ENCODE measurements at regions not wholly inside any gene's neighbourhood (a gene's known extent, or its start where the extent isn't known, plus 50 kb on each side); places are given as distances from the start of the nearest gene placed in this dataset.

DNA sequence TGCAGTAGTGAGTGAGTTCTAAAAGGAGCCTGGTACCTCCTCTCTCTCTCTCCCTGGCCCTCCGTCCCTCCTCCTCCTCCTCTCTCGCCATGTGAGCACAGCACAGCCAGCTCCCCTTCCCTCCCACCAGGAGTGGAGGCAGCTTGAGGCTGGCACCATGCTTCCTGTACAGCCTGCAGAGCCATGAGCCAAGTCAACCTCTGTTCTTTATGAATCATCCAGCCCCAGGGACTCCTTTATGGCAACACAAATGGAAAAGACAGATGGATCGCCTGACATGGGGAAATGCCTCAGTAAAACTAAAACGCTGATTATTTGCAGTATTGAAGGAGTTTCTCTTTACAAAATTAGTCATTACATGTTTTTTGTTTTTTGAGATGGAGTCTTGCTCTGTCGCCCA is 233.7 kb upstream of the ARID1B start:
- Histone ChIP-seq H3K4me3 (ENCODE audit: low read depth in 1 of 2, low read length in 1 of 2) (no peak overlapping the region), H3K27ac (no peak overlapping the region), H3K9me3 (no peaks in the 10 kb centered on the region), H3K36me3 (no peaks in the 10 kb centered on the region), H3K27me3 (no peaks in the 10 kb centered on the region), H3K4me1 (ENCODE audit: control insufficient read depth in 1 of 2, insufficient read depth in 1 of 2, low read depth in 1 of 2, low read length in 1 of 2) (no peaks in the 10 kb centered on the region)
- TF ChIP-seq, protein P1, sequence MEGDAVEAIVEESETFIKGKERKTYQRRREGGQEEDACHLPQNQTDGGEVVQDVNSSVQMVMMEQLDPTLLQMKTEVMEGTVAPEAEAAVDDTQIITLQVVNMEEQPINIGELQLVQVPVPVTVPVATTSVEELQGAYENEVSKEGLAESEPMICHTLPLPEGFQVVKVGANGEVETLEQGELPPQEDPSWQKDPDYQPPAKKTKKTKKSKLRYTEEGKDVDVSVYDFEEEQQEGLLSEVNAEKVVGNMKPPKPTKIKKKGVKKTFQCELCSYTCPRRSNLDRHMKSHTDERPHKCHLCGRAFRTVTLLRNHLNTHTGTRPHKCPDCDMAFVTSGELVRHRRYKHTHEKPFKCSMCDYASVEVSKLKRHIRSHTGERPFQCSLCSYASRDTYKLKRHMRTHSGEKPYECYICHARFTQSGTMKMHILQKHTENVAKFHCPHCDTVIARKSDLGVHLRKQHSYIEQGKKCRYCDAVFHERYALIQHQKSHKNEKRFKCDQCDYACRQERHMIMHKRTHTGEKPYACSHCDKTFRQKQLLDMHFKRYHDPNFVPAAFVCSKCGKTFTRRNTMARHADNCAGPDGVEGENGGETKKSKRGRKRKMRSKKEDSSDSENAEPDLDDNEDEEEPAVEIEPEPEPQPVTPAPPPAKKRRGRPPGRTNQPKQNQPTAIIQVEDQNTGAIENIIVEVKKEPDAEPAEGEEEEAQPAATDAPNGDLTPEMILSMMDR (IDR thresholded peaks at IDR 0.05): no peak

DNA sequence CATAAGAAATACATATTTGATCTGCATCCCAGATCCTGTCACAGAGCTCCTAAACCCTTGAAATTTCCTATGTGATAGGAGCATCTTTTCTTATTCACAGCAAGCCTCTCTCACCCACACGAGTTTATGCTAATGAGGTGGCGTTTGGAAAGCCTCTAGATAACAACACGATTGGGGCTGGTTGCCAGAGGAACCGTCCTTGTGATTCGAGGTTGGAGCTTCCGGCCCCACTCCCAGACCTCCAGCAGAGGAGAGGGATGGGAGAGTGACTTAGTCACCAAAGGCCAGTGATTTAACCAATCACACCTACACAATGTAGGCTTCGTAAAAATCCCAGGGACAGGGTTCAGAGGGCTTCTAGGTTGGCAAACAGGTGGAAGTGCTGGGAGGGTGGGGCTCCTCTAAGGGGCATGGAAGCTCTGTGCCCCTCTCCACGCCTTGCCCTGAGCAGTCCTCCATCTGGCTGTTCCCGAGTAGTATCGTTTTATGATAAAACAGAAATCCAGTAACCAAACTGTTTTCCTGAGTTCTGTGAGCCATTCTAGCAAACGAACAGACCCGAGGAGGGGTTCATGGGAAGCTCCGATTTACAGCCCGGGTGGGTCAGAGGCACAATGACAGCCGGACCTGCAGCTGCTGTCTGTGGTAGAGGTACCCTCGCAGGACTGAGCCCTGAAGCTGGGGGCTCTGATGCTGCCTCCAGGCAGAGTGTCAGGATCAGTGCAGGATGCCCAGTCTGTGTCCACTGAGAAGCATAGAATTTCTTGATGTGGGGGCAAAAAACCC is 238.1 kb upstream of the ARID1B start:
- Histone ChIP-seq H3K4me3 (ENCODE audit: low read depth in 1 of 2, low read length in 1 of 2) (no peak overlapping the region), H3K27me3 (no peaks in the 10 kb centered on the region), H3K9me3 (no peaks in the 10 kb centered on the region), H3K27ac (no peak overlapping the region), H3K4me1 (ENCODE audit: control insufficient read depth in 1 of 2, insufficient read depth in 1 of 2, low read depth in 1 of 2, low read length in 1 of 2) (no peaks in the 10 kb centered on the region), H3K36me3 (no peaks in the 10 kb centered on the region)
- TF ChIP-seq, protein P1 (IDR thresholded peaks at IDR 0.05): no peak

DNA sequence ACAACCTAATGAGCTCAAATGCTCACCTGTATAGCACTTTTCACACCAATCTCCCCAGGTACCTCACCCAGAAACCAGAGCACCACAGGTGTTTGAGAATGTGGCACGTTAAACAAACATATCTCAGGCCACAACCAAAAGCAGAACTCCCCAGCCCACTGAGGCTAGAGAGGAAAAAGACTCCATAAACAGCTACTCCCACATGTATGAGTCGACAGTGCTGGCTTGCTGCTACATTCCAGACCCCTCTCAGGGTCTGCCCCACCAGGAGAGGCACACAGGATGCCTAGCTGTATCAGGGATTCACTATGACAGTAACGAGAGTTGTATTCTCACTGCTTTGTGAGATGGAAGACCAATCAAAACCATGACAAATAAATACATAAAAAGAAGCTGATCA is 242.6 kb upstream of the ARID1B start:
- TF ChIP-seq, protein P1 (IDR thresholded peaks at IDR 0.05): no peak
- Histone ChIP-seq H3K27me3 (no peaks in the 10 kb centered on the region), H3K4me1 (ENCODE audit: control insufficient read depth in 1 of 2, insufficient read depth in 1 of 2, low read depth in 1 of 2, low read length in 1 of 2) (no peaks in the 10 kb centered on the region), H3K9me3 (no peaks in the 10 kb centered on the region), H3K27ac (no peak overlapping the region), H3K4me3 (ENCODE audit: low read depth in 1 of 2, low read length in 1 of 2) (no peak overlapping the region), H3K36me3 (no peaks in the 10 kb centered on the region)

DNA sequence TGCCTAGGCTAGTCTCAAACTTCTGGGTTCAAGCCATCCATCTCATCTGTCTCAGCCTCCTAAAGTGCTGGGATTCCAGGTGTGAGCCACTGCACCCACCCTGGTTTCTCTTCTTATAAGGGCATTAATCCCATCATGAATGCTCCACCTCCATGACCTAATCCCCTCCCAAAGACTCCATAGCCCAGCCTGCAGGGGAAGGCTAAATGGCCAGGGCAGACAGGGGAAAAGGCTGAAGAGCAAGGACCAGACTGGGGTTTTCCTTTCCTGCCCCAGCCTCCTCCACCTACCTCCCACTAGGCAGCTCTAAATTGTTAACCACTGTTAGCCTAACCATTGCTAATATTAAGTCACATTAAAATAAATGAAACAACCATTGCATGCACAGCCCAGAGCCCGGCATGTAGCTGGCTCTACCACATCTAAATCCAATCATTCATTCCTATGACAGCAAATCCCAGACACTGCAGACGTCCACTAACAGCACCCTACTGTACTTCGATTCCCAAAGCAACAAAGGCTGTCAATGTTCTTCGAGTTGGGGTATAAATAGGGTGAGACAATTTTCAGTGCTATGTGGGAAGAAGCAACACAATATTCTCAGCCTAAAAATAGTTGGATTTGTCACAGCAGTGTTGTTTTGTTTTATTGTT is 243.2 kb upstream of the ARID1B start:
- Histone ChIP-seq H3K27me3 (no peaks in the 10 kb centered on the region), H3K4me3 (ENCODE audit: low read depth in 1 of 2, low read length in 1 of 2) (no peak overlapping the region)
- TF ChIP-seq, protein P1 (IDR thresholded peaks at IDR 0.05): no peak

DNA sequence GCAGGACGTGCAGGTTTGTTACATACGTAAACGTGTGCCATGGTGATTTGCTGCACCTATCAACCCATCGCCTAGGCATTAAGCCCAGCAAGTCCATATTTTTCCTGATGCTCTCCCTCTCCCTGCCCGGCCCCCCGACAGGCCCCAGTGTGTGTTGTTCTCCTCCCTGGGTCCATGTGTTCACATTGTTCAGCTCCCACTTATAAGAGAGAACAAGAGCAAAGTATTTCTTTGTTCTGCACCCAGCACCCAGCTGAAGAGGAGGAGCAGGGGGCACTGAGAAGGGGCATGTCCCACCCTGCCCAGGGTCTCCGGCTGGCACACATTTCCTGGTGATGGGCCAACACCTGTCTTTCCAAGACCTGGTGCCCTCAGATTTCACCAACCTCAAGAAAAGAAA is 251.1 kb upstream of the ARID1B start:
- Histone ChIP-seq H3K4me3 (ENCODE audit: low read depth in 1 of 2, low read length in 1 of 2) (no peak overlapping the region), H3K9me3 (no peaks in the 10 kb centered on the region)

More for the DNA sequence above, 243.2 kb upstream of the ARID1B start:
- Histone ChIP-seq H3K9me3 (no peaks in the 10 kb centered on the region), H3K4me1 (ENCODE audit: control insufficient read depth in 1 of 2, insufficient read depth in 1 of 2, low read depth in 1 of 2, low read length in 1 of 2) (no peaks in the 10 kb centered on the region), H3K27ac (no peak overlapping the region), H3K36me3 (no peaks in the 10 kb centered on the region)

More for the DNA sequence above, 251.1 kb upstream of the ARID1B start:
- no peaks in the 10 kb centered on the region for H3K27me3 ChIP-seq
- H3K27ac ChIP-seq: no peak overlapping the region
- TF ChIP-seq, protein P1 (IDR thresholded peaks at IDR 0.05): no peak
- no peaks in the 10 kb centered on the region for H3K4me1 ChIP-seq (ENCODE audit: control insufficient read depth in 1 of 2, insufficient read depth in 1 of 2, low read depth in 1 of 2, low read length in 1 of 2)
- no peaks in the 10 kb centered on the region for H3K36me3 ChIP-seq
